IPS DF 6.9 (cell line): ENCODE measurements at regions not wholly inside any gene's neighbourhood (a gene's known extent, or its start where the extent isn't known, plus 50 kb on each side); places are given as distances from the start of the nearest gene placed in this dataset.
"Not testable (repeated sequence)": the region's sequence is repeated elsewhere in the genome, so short reads cannot be mapped to it uniquely, and the experiment has no call there.

Source experiments
- DNase-seq: peaks from one replicate; pipeline ENCODE4 v3.0.0-alpha.2; 2013; ENCODE audit warnings: low read depth, low spot score
- H3K27ac ChIP-seq: one replicate; pipeline ENCODE4 v1.5.1; 2013; ENCODE audit warnings: low read length, control low read depth
- H3K27me3 ChIP-seq: 2 replicates; pipeline ENCODE4 v1.6.1; 2013; ENCODE audit warnings: mild to moderate bottlenecking, low read length; ENCODE audit not compliant: control insufficient read depth, insufficient read depth
- H3K36me3 ChIP-seq: 2 replicates; pipeline ENCODE4 v1.6.1; 2013; ENCODE audit warnings: low read length; ENCODE audit not compliant: control insufficient read depth, insufficient read depth
- H3K4me1 ChIP-seq: 2 replicates; pipeline ENCODE4 v1.6.1; 2013; ENCODE audit warnings: low read length; ENCODE audit not compliant: control insufficient read depth, insufficient read depth
- H3K4me3 ChIP-seq: 2 replicates; pipeline ENCODE4 v1.5.1; 2013; ENCODE audit warnings: mild to moderate bottlenecking, low read length
- H3K9me3 ChIP-seq: 2 replicates; pipeline ENCODE4 v1.6.1; 2013; ENCODE audit warnings: low read length, inconsistent platforms; ENCODE audit not compliant: control insufficient read depth, insufficient read depth
- WGBS: extraction: QIAGEN DNeasy Blood & Tissue Kit; methylation state at CpG from one replicate; pipeline ENCODE4 v1.1.7; 2013; ENCODE audit warnings: mixed read lengths, missing lambda C conversion rate; ENCODE audit not compliant: insufficient read length, insufficient coverage; 5-methylcytosine and 5-hydroxymethylcytosine counted together

DNA sequence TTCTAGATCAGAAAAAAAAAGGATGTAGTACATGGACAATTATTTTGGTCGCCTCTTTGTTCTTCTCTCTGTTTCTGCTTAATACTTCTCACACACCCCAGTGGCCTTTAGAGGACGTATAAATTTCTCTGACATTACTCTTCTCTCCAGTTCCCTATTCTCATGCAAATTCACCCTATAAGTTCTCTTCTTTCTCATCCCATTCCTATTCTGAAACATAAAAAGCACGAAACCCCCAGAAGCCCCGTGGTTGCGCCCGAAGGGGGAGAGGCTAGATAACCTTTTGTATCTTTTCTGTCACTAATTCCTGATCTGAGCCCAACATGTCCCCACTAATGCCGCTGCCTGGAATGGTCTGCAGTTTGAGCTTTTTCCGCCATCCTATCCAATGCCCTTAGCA lies 136.9 kb downstream of the SKIDA1 start:
- no peak overlapping the region for H3K27ac ChIP-seq
- no peaks in the 10 kb centered on the region for H3K27me3 ChIP-seq
- H3K4me1 ChIP-seq = peaks cover 4% of the 10 kb centered on the region; the same call in 1 of the 2 replicates
- no peaks in the 10 kb centered on the region for H3K9me3 ChIP-seq
- WGBS = no CpG with 5 or more reads among the region's 8 CpGs
- H3K4me3 ChIP-seq = no peak overlapping the region
- no peaks in the 10 kb centered on the region for H3K36me3 ChIP-seq
- DNase-seq = no peak

- Histone ChIP-seq H3K9me3 (no peaks in the 10 kb centered on the region), H3K27ac (no peak overlapping the region), H3K36me3 (no peaks in the 10 kb centered on the region), H3K4me3 (no peak overlapping the region), H3K27me3 (no peaks in the 10 kb centered on the region), H3K4me1 (peaks cover 4% of the 10 kb centered on the region; the same call in 1 of the 2 replicates)
- DNase-seq = no peak
- no CpG with 5 or more reads among the region's 11 CpGs for WGBS
These were observed 137.6 kb downstream of the SKIDA1 start for GRCh38 chr10:21387868-21388267.

DNA sequence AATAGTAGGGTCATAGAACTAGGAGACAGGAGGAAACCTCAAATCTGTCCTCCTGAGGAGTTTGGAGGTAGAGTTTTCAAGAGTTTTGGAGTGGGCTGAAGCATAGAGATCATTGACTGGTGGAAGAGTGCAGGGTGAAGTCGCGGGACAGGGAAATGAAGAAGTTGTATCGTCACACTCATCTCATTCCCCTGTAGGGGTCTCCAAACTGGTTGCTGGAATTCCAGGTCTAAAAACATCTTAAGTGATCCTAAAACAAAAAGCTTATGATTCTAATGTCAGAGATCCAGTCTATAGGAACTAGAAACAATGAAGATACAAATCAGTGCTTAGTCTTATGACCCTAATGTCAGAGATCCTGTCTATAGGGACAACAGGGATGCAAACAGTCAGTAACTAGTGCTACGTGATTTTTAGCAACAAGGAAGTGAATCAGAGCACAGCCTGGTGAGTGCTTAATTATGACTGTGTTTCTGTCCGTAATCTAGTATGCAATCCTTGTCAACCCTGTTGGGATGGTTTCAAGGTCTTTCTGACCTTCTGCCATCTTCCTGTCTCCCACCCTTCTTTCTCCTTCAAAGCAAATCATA lies 139.4 kb downstream of the SKIDA1 start:
- no peak for DNase-seq
- Histone ChIP-seq H3K9me3 (no peaks in the 10 kb centered on the region), H3K27ac (no peak overlapping the region), H3K36me3 (no peaks in the 10 kb centered on the region), H3K4me3 (no peak overlapping the region), H3K4me1 (peaks cover 4% of the 10 kb centered on the region; the same call in 1 of the 2 replicates), H3K27me3 (no peaks in the 10 kb centered on the region)
- no CpG with 5 or more reads among the region's 5 CpGs for WGBS

DNA sequence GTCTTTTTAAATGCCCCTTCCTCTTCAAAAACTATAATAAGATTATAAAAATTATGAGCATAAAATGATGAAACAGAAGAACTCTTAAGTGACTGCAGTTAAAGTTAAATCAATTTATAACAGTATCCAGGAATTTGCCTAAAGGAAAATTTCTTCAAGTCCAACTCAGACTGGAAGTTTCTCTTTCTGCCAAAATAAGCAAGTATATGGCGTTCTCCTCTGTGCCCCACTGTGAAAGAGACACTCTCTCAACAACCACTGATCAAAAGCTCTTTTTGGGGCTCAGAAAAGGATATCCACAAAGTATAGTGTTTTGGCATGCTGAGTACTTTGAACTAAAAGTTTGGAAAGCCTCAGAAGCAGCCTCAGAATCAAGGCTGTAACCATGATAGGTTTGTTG lies 139.9 kb downstream of the SKIDA1 start:
- no CpG with 5 or more reads among the region's 1 CpG for WGBS
- H3K4me1 ChIP-seq = peaks cover 4% of the 10 kb centered on the region; the same call in 1 of the 2 replicates
- H3K4me3 ChIP-seq = no peak overlapping the region
- H3K27ac ChIP-seq = no peak overlapping the region
- H3K27me3 ChIP-seq = no peaks in the 10 kb centered on the region
- DNase-seq = no peak
- no peaks in the 10 kb centered on the region for H3K9me3 ChIP-seq
- H3K36me3 ChIP-seq = no peaks in the 10 kb centered on the region

- H3K27ac ChIP-seq = no peak overlapping the region
- WGBS = no CpG with 5 or more reads among the region's 3 CpGs
- H3K27me3 ChIP-seq = no peaks in the 10 kb centered on the region
- H3K4me1 ChIP-seq = no peaks in the 10 kb centered on the region
- H3K9me3 ChIP-seq = no peaks in the 10 kb centered on the region
- no peaks in the 10 kb centered on the region for H3K36me3 ChIP-seq
- no peak for DNase-seq
- no peak overlapping the region for H3K4me3 ChIP-seq
These were observed 146.3 kb downstream of the SKIDA1 start for GRCh38 chr10:21379143-21379542.

DNA sequence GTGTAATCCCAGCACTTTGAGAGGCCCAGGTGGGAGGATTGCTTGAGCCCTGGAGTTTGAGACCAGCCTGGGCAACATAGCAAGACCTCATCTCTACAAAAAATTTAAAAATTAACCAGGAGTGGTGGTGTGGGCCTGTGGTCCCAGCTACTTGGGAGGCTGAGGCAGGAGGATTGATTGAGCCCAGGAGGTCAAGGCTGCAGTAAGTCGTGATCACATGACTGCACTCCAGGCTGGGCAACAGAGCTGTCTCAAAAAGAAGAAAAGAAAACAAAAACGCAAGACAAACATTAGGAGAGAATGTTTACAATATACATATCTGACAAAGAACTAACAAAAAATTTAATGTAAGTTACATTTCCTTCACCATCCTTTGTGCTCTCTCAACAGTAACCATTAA lies 150.2 kb downstream of the SKIDA1 start:
- not testable (repeated sequence) for H3K36me3 ChIP-seq, H3K9me3 ChIP-seq, H3K4me3 ChIP-seq, H3K4me1 ChIP-seq, H3K27ac ChIP-seq, H3K27me3 ChIP-seq, DNase-seq
- no CpG with 5 or more reads among the region's 2 CpGs for WGBS

DNA sequence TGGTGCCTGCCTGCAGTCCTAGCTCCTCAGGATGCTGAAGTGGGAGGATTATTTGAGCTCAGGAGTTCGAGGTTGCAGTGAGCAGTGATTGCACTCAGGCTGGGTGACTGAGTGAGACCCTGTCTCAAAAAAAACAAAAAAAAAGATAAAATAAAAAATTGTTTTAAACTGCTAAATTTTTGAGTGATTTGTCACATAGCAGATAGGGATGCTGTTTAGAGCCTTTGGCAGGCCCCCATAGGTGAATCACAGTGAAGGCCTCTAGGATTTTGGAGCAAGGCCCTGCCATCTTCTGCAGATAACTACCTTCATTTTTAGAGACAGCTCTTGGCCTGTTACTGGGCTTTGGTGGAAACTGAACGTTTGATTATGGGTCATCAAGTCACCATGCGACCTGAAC lies 151.6 kb downstream of the SKIDA1 start:
- not testable (repeated sequence) for H3K36me3 ChIP-seq, H3K4me1 ChIP-seq, H3K27me3 ChIP-seq, H3K4me3 ChIP-seq, DNase-seq, H3K27ac ChIP-seq, H3K9me3 ChIP-seq
- WGBS = no CpG with 5 or more reads among the region's 3 CpGs

- Histone ChIP-seq H3K9me3 (no peaks in the 10 kb centered on the region), H3K27ac (no peak overlapping the region), H3K4me1 (no peaks in the 10 kb centered on the region), H3K36me3 (no peaks in the 10 kb centered on the region), H3K27me3 (no peaks in the 10 kb centered on the region), H3K4me3 (no peak overlapping the region)
- no CpG with 5 or more reads among the region's 4 CpGs for WGBS
- DNase-seq = no peak
These were observed 152.7 kb downstream of the SKIDA1 start for GRCh38 chr10:21372651-21373410.

GRCh38 chr10:21369697-21370096 lies 155.8 kb downstream of the SKIDA1 start:
- H3K27me3 ChIP-seq = no peaks in the 10 kb centered on the region
- no peak overlapping the region for H3K4me3 ChIP-seq
- H3K4me1 ChIP-seq = peaks cover under 1% of the 10 kb centered on the region; the same call in 1 of the 2 replicates
- DNase-seq = no peak
- no peaks in the 10 kb centered on the region for H3K36me3 ChIP-seq
- H3K9me3 ChIP-seq = no peaks in the 10 kb centered on the region
- no CpG with 5 or more reads among the region's 2 CpGs for WGBS
- no peak overlapping the region for H3K27ac ChIP-seq

GRCh38 chr10:21368728-21369425 lies 156.6 kb downstream of the SKIDA1 start:
- WGBS = no CpG with 5 or more reads among the region's 9 CpGs
- no peak overlapping the region for H3K4me3 ChIP-seq
- DNase-seq = no peak
- no peaks in the 10 kb centered on the region for H3K36me3 ChIP-seq
- no peak overlapping the region for H3K27ac ChIP-seq
- no peaks in the 10 kb centered on the region for H3K27me3 ChIP-seq
- H3K4me1 ChIP-seq = peaks cover 3% of the 10 kb centered on the region; the same call in 1 of the 2 replicates
- no peaks in the 10 kb centered on the region; the same call in 1 of the 2 replicates for H3K9me3 ChIP-seq
